Smooth muscle cell (in vitro differentiated cells): ENCODE measurements at regions not wholly inside any gene's neighbourhood (a gene's known extent, or its start where the extent isn't known, plus 50 kb on each side); places are given as distances from the start of the nearest gene placed in this dataset.
A peak's percentile ranks its signal among the peaks of the same experiment; 100 is the strongest.

ENCODE experiments used
- DNase-seq: peaks from one replicate; lab custom pipeline; 2025; ENCODE audit not compliant: unreplicated experiment; lab: John Stamatoyannopoulos, UW
- H2AFZ ChIP-seq: fragments of 200-600 bp; sonication (generic); 2 replicates; pipeline ENCODE4 v1.6.0; 2016; ENCODE audit warnings: antibody characterized with exemption, low read depth, mild to moderate bottlenecking
- H3F3A ChIP-seq: fragments of 200-600 bp; sonication (generic); 2 replicates; pipeline ENCODE4 v1.6.0; 2017; ENCODE audit warnings: antibody characterized with exemption, low read depth
- H3K27ac ChIP-seq: fragments of 200-600 bp; sonication (generic); 2 replicates; pipeline ENCODE4 v1.5.1; 2016; ENCODE audit warnings: low read depth, mild to moderate bottlenecking
- H3K27me3 ChIP-seq: fragments of 200-600 bp; sonication (generic); 2 replicates; pipeline ENCODE4 v1.6.1; 2016; ENCODE audit warnings: low read depth, mild to moderate bottlenecking
- H3K36me3 ChIP-seq: fragments of 200-600 bp; sonication (generic); 2 replicates; pipeline ENCODE4 v1.5.1; 2016; ENCODE audit warnings: low read depth
- H3K4me1 ChIP-seq: fragments of 200-600 bp; sonication (generic); 2 replicates; pipeline ENCODE4 v1.5.1; 2016; ENCODE audit warnings: low read depth
- H3K4me2 ChIP-seq: fragments of 200-600 bp; sonication (generic); 2 replicates; pipeline ENCODE4 v1.6.0; 2016; ENCODE audit warnings: mild to moderate bottlenecking
- H3K4me3 ChIP-seq: fragments of 200-600 bp; sonication (generic); 2 replicates; pipeline ENCODE4 v1.5.1; 2016; ENCODE audit warnings: mild to moderate bottlenecking
- H3K79me2 ChIP-seq: fragments of 200-600 bp; sonication (generic); 2 replicates; pipeline ENCODE4 v1.6.0; 2016; ENCODE audit warnings: low read depth, mild to moderate bottlenecking
- H3K9ac ChIP-seq: fragments of 200-600 bp; sonication (generic); 2 replicates; pipeline ENCODE4 v1.6.0; 2016; ENCODE audit warnings: low read depth
- H3K9me3 ChIP-seq: fragments of 200-600 bp; sonication (generic); replicated peaks from 2 replicates; pipeline ENCODE4 v1.5.1; 2016; ENCODE audit warnings: low read depth
- H4K20me1 ChIP-seq: fragments of 200-600 bp; sonication (generic); 2 replicates; pipeline ENCODE4 v1.6.0; 2016; ENCODE audit warnings: low read depth
- WGBS: methylation state at CpG from one replicate; pipeline ENCODE4 v1.1.7; 2016; ENCODE audit warnings: low lambda C conversion rate; 5-methylcytosine and 5-hydroxymethylcytosine counted together
- TF ChIP-seq, protein P1 (sequence below): fragments of 200-600 bp; sonication (generic); IDR thresholded peaks from 2 replicates; pipeline ENCODE4 v1.5.1; 2017; ENCODE audit warnings: borderline replicate concordance, mild to moderate bottlenecking, antibody characterized with exemption; ENCODE audit not compliant: insufficient read depth, poor library complexity, severe bottlenecking

DNA sequence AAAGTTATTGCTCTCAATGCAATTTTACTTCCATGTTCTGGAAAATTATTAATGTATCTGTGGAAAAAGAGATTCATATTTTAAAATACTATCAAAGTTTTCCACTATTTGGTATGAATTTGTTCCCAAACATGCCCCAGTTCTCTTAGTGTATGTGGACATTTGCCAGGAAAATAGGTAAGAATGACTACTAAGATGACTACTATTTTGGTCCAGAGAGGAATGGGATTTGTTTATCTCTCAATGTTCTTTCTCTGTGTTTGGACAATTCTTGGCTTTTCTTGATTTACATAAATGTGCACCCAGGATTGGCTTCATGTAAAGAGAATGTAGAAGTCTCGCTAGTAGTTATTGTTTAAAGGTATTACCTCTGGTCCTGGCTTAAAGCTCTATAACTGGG, 60.3 kb upstream of the POT1 start:
- H3K4me2 ChIP-seq, result no peak overlapping the region
- TF ChIP-seq, protein P1, sequence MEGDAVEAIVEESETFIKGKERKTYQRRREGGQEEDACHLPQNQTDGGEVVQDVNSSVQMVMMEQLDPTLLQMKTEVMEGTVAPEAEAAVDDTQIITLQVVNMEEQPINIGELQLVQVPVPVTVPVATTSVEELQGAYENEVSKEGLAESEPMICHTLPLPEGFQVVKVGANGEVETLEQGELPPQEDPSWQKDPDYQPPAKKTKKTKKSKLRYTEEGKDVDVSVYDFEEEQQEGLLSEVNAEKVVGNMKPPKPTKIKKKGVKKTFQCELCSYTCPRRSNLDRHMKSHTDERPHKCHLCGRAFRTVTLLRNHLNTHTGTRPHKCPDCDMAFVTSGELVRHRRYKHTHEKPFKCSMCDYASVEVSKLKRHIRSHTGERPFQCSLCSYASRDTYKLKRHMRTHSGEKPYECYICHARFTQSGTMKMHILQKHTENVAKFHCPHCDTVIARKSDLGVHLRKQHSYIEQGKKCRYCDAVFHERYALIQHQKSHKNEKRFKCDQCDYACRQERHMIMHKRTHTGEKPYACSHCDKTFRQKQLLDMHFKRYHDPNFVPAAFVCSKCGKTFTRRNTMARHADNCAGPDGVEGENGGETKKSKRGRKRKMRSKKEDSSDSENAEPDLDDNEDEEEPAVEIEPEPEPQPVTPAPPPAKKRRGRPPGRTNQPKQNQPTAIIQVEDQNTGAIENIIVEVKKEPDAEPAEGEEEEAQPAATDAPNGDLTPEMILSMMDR, result no peak
- H3K27me3 ChIP-seq, result no peaks in the 10 kb centered on the region
- no peaks in the 10 kb centered on the region for H3K79me2 ChIP-seq
- peaks cover 12% of the 10 kb centered on the region for H3K4me1 ChIP-seq
- H3K9ac ChIP-seq, result no peak overlapping the region
- H3K4me3 ChIP-seq, result no peak overlapping the region
- H3K27ac ChIP-seq, result no peak overlapping the region
- no peaks in the 10 kb centered on the region for H3K9me3 ChIP-seq
- DNase-seq, result no peak
- WGBS, result 85% methylated on average over 1 of the region's 1 CpG
- peaks cover 14% of the 10 kb centered on the region for H3F3A ChIP-seq
- H2AFZ ChIP-seq, result peak overlapping the region; percentile 57
- H3K36me3 ChIP-seq, result no peaks in the 10 kb centered on the region
- no peaks in the 10 kb centered on the region for H4K20me1 ChIP-seq
